ENCODE measurements at regions not wholly inside any gene's neighbourhood (a gene's known extent, or its start where the extent isn't known, plus 50 kb on each side); places are given as distances from the start of the nearest gene placed in this dataset.

DNA sequence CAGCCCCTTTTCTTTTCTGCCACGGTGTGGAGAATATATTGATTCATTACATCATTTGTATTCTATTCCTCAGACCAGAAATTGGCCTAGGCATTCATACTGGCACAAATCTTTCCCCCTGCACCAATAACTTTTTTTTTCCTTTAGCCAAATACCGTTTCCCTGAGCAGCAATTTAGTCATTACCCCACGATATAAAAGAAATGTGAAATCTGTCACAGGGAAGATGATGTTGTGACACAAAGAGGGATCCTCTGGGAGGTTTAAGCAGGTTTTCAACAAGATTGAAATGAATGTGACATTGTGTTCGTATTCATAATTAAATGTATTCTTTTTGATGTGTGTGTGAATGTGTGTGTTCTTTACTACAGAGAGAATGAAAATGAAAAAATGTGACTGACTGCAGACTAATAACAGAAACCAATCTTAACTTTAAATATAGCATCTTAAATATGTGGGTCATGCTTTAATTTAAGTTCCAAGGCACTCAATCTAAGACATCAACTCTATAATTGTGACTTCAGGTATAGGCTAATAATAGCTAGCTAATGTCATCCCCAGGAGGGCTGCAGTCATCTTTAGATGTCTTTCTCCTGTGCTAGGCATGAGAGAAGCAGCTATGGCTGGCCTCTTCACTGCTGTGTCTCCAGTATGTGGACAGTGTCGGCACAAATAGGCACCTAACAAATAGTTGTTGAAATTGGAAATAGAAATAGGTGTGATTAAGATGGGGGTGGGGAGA, 177.7 kb downstream of the BTBD3 start:
- no peaks in the 10 kb centered on the region for H3K27me3 ChIP-seq (replicated peaks)
- in situ Hi-C loops (cut with HindIII; ENCODE audit: low pct_ligation_motif_present, low sequenced_read_pairs) = no loop called here
- no peak for DNase-seq

DNA sequence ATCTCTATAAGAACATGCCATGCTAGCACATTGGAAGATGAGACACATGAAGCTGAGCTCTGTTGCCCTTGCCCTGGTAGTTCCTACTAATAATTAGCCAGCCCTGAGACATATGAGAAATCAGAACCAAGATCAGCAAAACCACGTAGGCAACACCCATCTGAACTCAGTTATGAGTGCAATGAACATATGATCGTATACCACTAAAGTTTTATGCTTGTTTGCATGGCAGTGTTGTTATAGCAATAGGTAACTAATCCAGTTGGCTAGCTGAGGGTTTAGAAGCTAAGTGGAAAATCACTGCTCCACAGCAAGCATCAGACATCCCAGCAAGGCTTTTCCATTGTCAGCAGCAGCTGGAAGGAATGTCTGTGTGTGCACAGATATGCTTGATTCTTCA, 180.7 kb downstream of the BTBD3 start:
- in situ Hi-C loops (cut with HindIII; ENCODE audit: low pct_ligation_motif_present, low sequenced_read_pairs) = no loop called here
- Histone ChIP-seq H3K27me3 (replicated peaks) (no peaks in the 10 kb centered on the region), H3K4me3 (ENCODE audit: low read depth, low read length) (no peak overlapping the region), H3K27ac (no peak overlapping the region), H3K36me3 (replicated peaks) (no peaks in the 10 kb centered on the region)
- no peak for DNase-seq
- TF ChIP-seq, protein P1, sequence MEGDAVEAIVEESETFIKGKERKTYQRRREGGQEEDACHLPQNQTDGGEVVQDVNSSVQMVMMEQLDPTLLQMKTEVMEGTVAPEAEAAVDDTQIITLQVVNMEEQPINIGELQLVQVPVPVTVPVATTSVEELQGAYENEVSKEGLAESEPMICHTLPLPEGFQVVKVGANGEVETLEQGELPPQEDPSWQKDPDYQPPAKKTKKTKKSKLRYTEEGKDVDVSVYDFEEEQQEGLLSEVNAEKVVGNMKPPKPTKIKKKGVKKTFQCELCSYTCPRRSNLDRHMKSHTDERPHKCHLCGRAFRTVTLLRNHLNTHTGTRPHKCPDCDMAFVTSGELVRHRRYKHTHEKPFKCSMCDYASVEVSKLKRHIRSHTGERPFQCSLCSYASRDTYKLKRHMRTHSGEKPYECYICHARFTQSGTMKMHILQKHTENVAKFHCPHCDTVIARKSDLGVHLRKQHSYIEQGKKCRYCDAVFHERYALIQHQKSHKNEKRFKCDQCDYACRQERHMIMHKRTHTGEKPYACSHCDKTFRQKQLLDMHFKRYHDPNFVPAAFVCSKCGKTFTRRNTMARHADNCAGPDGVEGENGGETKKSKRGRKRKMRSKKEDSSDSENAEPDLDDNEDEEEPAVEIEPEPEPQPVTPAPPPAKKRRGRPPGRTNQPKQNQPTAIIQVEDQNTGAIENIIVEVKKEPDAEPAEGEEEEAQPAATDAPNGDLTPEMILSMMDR (IDR thresholded peaks at IDR 0.05; ENCODE audit: low read depth, low read length, missing control alignments) = no peak

More for the DNA sequence above, 177.7 kb downstream of the BTBD3 start:
- Histone ChIP-seq H3K36me3 (replicated peaks) (no peaks in the 10 kb centered on the region), H3K27ac (no peak overlapping the region), H3K4me3 (ENCODE audit: low read depth, low read length) (no peak overlapping the region)
- TF ChIP-seq, protein P1 (IDR thresholded peaks at IDR 0.05; ENCODE audit: low read depth, low read length, missing control alignments) = no peak

DNA sequence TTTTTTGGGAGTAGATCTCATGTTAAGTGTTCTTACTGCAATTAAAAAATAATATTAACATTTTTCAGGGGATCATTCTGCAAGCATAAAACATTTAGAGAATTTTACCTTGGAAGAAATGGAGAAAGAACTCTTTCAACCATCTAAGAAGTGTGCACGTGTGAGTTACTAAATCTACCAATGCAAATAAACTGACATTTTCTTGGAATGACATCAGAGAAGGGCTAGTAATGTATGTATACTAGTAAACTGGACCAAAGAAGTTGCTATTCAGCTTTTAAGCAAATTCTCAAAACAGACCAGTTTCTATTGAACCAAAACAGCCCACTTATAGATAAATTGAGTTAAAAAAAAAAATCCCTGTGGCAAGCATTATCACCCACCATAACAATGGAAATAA, 191.2 kb downstream of the BTBD3 start:
- in situ Hi-C loops (cut with HindIII; ENCODE audit: low pct_ligation_motif_present, low sequenced_read_pairs) = no loop called here
- Histone ChIP-seq H3K4me3 (ENCODE audit: low read depth, low read length) (no peak overlapping the region), H3K27me3 (replicated peaks) (no peaks in the 10 kb centered on the region), H3K36me3 (replicated peaks) (no peaks in the 10 kb centered on the region), H3K27ac (no peak overlapping the region)
- TF ChIP-seq, protein P1 (IDR thresholded peaks at IDR 0.05; ENCODE audit: low read depth, low read length, missing control alignments) = no peak
- DNase-seq = no peak

DNA sequence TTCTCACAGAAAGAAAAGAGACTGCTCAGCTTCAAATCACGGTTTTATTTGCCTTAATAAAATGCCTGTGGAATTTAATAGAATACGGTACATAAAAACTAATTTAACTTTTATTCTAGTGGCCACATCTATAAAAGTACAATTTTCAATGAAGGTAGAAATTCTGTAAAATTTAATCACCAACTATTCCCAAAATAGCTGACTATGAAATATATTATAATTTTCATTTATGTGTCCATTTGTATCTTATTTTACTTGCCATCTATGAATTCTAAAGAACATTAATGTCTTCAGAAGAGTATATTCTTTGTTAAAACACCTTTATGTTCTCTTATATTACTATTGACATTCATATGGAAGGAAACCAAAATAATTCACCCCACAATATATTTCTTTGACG, 192.6 kb downstream of the BTBD3 start:
- no peak for DNase-seq
- TF ChIP-seq, protein P1 (IDR thresholded peaks at IDR 0.05; ENCODE audit: low read depth, low read length, missing control alignments) = no peak
- in situ Hi-C loops (cut with HindIII; ENCODE audit: low pct_ligation_motif_present, low sequenced_read_pairs) = no loop called here

DNA sequence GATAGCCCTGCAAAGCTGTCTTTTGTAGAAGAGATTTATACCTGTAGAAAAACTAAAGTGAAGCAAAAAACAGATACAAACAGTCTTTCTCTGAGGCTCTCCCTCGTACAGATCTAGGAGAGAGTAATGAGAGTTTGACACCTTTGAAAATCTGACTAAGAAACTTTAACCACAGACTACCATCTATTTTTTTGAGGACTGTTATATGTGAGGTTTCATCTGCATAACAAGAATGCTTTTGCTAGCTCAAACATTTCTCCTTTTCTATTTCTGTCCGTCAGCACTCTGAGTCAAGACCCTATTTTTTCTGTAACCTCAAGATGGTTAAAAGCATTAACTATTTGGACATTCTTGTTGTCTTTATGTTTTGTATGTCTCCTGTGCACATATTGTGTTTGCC, 193.0 kb downstream of the BTBD3 start:
- no peaks in the 10 kb centered on the region for H3K36me3 ChIP-seq (replicated peaks)
- H3K4me3 ChIP-seq (ENCODE audit: low read depth, low read length) = no peak overlapping the region
- H3K27me3 ChIP-seq (replicated peaks) = no peaks in the 10 kb centered on the region
- DNase-seq = no peak
- TF ChIP-seq, protein P1 (IDR thresholded peaks at IDR 0.05; ENCODE audit: low read depth, low read length, missing control alignments) = no peak
- H3K27ac ChIP-seq = no peak overlapping the region
- in situ Hi-C loops (cut with HindIII; ENCODE audit: low pct_ligation_motif_present, low sequenced_read_pairs) = no loop called here

More for the DNA sequence above, 192.6 kb downstream of the BTBD3 start:
- Histone ChIP-seq H3K27ac (no peak overlapping the region), H3K36me3 (replicated peaks) (no peaks in the 10 kb centered on the region), H3K4me3 (ENCODE audit: low read depth, low read length) (no peak overlapping the region), H3K27me3 (replicated peaks) (no peaks in the 10 kb centered on the region)

All from brain microvascular endothelial cell (primary cell).